ENCODE measurements at regions not wholly inside any gene's neighbourhood (a gene's known extent, or its start where the extent isn't known, plus 50 kb on each side); places are given as distances from the start of the nearest gene placed in this dataset.

DNA sequence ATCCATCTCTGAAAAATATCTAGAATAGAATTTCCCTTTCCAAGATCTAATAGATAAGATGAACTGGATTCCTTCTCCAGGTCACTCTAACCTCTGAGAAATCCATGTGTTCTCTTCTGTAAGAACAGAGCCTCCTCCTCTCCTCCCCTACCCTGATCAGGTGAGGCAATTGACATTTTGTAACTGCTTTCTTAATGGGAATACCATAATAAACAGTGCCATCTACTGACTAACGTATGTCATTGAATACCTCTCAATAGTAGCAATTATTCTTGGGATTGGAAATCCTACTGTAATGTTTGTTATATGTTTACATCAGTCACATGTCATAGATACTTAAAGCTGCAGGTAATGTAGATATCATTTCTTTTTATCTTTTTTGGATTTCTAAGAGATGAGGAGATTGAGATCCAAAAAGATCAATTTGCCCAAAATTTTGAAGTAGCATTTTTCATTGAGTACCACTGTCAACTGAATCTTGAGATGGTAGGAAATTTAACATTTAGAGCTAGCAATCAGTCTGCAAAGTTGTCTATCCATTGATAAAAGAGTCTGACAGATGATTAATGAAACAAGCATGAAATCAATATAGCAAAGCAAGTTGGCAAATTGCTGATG, 365.8 kb upstream of the HSF2 start:
- Histone ChIP-seq H3K9ac (no peak overlapping the region), H2AFZ (ENCODE audit: low read depth) (no peak overlapping the region), H4K20me1 (ENCODE audit: insufficient read depth) (no peaks in the 10 kb centered on the region), H3K36me3 (ENCODE audit: insufficient read depth) (no peaks in the 10 kb centered on the region), H3K27me3 (ENCODE audit: insufficient read depth, low read depth) (no peaks in the 10 kb centered on the region), H3K4me2 (no peak overlapping the region), H3K27ac (no peak overlapping the region), H3K4me1 (ENCODE audit: low read depth, poor library complexity, severe bottlenecking) (peaks cover 6% of the 10 kb centered on the region), H3K79me2 (ENCODE audit: insufficient read depth, low read depth) (no peaks in the 10 kb centered on the region), H3K4me3 (IDR thresholded peaks at IDR 0.05; ENCODE audit: insufficient read depth, low read depth, low read length) (no peak overlapping the region)
- TF ChIP-seq, protein P1, sequence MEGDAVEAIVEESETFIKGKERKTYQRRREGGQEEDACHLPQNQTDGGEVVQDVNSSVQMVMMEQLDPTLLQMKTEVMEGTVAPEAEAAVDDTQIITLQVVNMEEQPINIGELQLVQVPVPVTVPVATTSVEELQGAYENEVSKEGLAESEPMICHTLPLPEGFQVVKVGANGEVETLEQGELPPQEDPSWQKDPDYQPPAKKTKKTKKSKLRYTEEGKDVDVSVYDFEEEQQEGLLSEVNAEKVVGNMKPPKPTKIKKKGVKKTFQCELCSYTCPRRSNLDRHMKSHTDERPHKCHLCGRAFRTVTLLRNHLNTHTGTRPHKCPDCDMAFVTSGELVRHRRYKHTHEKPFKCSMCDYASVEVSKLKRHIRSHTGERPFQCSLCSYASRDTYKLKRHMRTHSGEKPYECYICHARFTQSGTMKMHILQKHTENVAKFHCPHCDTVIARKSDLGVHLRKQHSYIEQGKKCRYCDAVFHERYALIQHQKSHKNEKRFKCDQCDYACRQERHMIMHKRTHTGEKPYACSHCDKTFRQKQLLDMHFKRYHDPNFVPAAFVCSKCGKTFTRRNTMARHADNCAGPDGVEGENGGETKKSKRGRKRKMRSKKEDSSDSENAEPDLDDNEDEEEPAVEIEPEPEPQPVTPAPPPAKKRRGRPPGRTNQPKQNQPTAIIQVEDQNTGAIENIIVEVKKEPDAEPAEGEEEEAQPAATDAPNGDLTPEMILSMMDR (conservative IDR thresholded peaks at IDR 0.05; ENCODE audit: low read depth, low read length) = peak; percentile 64; the same call in 1 of the 2 replicates

- TF ChIP-seq, protein P1 (conservative IDR thresholded peaks at IDR 0.05; ENCODE audit: low read depth, low read length) = no peak
- no peak overlapping the region for H3K4me3 ChIP-seq (IDR thresholded peaks at IDR 0.05; ENCODE audit: insufficient read depth, low read depth, low read length)
- no peak overlapping the region for H2AFZ ChIP-seq (ENCODE audit: low read depth)
- no peaks in the 10 kb centered on the region for H3K79me2 ChIP-seq (ENCODE audit: insufficient read depth, low read depth)
- no peaks in the 10 kb centered on the region for H4K20me1 ChIP-seq (ENCODE audit: insufficient read depth)
- no peak overlapping the region for H3K27ac ChIP-seq
- no peaks in the 10 kb centered on the region for H3K27me3 ChIP-seq (ENCODE audit: insufficient read depth, low read depth)
- no peak overlapping the region for H3K4me2 ChIP-seq
- H3K9ac ChIP-seq = no peak overlapping the region
- H3K4me1 ChIP-seq (ENCODE audit: low read depth, poor library complexity, severe bottlenecking) = peaks cover 6% of the 10 kb centered on the region
- no peaks in the 10 kb centered on the region for H3K36me3 ChIP-seq (ENCODE audit: insufficient read depth)
These were observed 364.3 kb upstream of the HSF2 start for GRCh38 chr6:122035173-122035572.

GRCh38 chr6:122040261-122040660, 359.2 kb upstream of the HSF2 start:
- H3K9ac ChIP-seq = no peak overlapping the region
- H3K4me3 ChIP-seq (IDR thresholded peaks at IDR 0.05; ENCODE audit: insufficient read depth, low read depth, low read length) = no peak overlapping the region
- H3K4me1 ChIP-seq (ENCODE audit: low read depth, poor library complexity, severe bottlenecking) = no peaks in the 10 kb centered on the region
- H3K4me2 ChIP-seq = no peak overlapping the region
- no peaks in the 10 kb centered on the region for H3K79me2 ChIP-seq (ENCODE audit: insufficient read depth, low read depth)
- H3K27me3 ChIP-seq (ENCODE audit: insufficient read depth, low read depth) = no peaks in the 10 kb centered on the region
- H2AFZ ChIP-seq (ENCODE audit: low read depth) = no peak overlapping the region
- no peaks in the 10 kb centered on the region for H4K20me1 ChIP-seq (ENCODE audit: insufficient read depth)
- TF ChIP-seq, protein P1 (conservative IDR thresholded peaks at IDR 0.05; ENCODE audit: low read depth, low read length) = no peak
- no peak overlapping the region for H3K27ac ChIP-seq
- H3K36me3 ChIP-seq (ENCODE audit: insufficient read depth) = no peaks in the 10 kb centered on the region

- H3K36me3 ChIP-seq (ENCODE audit: insufficient read depth) = no peaks in the 10 kb centered on the region
- no peak overlapping the region for H3K4me2 ChIP-seq
- H3K4me1 ChIP-seq (ENCODE audit: low read depth, poor library complexity, severe bottlenecking) = no peaks in the 10 kb centered on the region
- no peaks in the 10 kb centered on the region for H3K27me3 ChIP-seq (ENCODE audit: insufficient read depth, low read depth)
- no peaks in the 10 kb centered on the region for H4K20me1 ChIP-seq (ENCODE audit: insufficient read depth)
- TF ChIP-seq, protein P1 (conservative IDR thresholded peaks at IDR 0.05; ENCODE audit: low read depth, low read length) = no peak
- H3K9ac ChIP-seq = no peak overlapping the region
- H3K79me2 ChIP-seq (ENCODE audit: insufficient read depth, low read depth) = no peaks in the 10 kb centered on the region
- no peak overlapping the region for H3K27ac ChIP-seq
- H2AFZ ChIP-seq (ENCODE audit: low read depth) = no peak overlapping the region
- H3K4me3 ChIP-seq (IDR thresholded peaks at IDR 0.05; ENCODE audit: insufficient read depth, low read depth, low read length) = no peak overlapping the region
These were observed 357.1 kb upstream of the HSF2 start for GRCh38 chr6:122042380-122042779.
